A549 (cell line): ENCODE measurements at regions not wholly inside any gene's neighbourhood (a gene's known extent, or its start where the extent isn't known, plus 50 kb on each side); places are given as distances from the start of the nearest gene placed in this dataset.

Source experiments
- BCL3 ChIP-seq: fragments of >200 bp; sonication (Bioruptor Twin); formaldehyde crosslinking; IDR thresholded peaks from 3 replicates; pipeline ENCODE4 v1.6.1; 2016
- CTCF ChIP-seq: fragments of >200 bp; sonication (Bioruptor Twin); formaldehyde crosslinking; IDR thresholded peaks from 3 replicates; pipeline ENCODE4 v1.5.1; 2016
- EHMT2 ChIP-seq: fragments of 200-600 bp; sonication (generic); IDR thresholded peaks from 2 replicates; pipeline ENCODE4 v1.6.1; 2016; ENCODE audit warnings: antibody characterized with exemption, low read depth, mild to moderate bottlenecking, moderate library complexity
- EP300 ChIP-seq, 2 experiments: fragments of >200 bp; sonication (Bioruptor Twin); formaldehyde crosslinking; IDR thresholded peaks; 2 replicates in 1 of 2; 3 replicates in 1 of 2; pipeline ENCODE4 v1.6.1; 2016 to 2017
- HMGXB4 ChIP-seq: fragments of 250-450 bp; sonication (Bioruptor Pico); IDR thresholded peaks from 2 replicates; pipeline ENCODE4 v1.5.0; 2021; ENCODE audit warnings: mild to moderate bottlenecking, moderate library complexity, borderline replicate concordance
- HOXA7 ChIP-seq: fragments of 250-450 bp; sonication (Bioruptor Pico); IDR thresholded peaks from 2 replicates; pipeline ENCODE4 v1.5.0; 2020; ENCODE audit warnings: mild to moderate bottlenecking, moderate library complexity
- JUNB ChIP-seq: fragments of >200 bp; sonication (Bioruptor Twin); formaldehyde crosslinking; IDR thresholded peaks from 2 replicates; pipeline ENCODE4 v1.6.1; 2016
- POLR2A ChIP-seq: IDR thresholded peaks from 2 replicates; pipeline ENCODE4 v1.6.1; 2012; ENCODE audit warnings: mild to moderate bottlenecking, low read length
- RAD21 ChIP-seq, 2 experiments: fragments of >200 bp in 1 of 2; sonication (Bioruptor Twin) in 1 of 2; formaldehyde crosslinking in 1 of 2; IDR thresholded peaks in 1 of 2; conservative IDR thresholded peaks in 1 of 2; 2 replicates in 1 of 2; 3 replicates in 1 of 2; pipeline ENCODE4 v1.6.1; 2012 to 2018; ENCODE audit warnings: inconsistent platforms in 1 of 2
- SREBF2 ChIP-seq: fragments of 450-650 bp; IDR thresholded peaks from 2 replicates; pipeline ENCODE4 v1.6.1; 2014; ENCODE audit warnings: mild to moderate bottlenecking, moderate library complexity
- TP53 ChIP-seq: fragments of 250-450 bp; sonication (Bioruptor Pico); IDR thresholded peaks from 2 replicates; pipeline ENCODE4 v1.5.0; 2021; ENCODE audit warnings: mild to moderate bottlenecking, moderate library complexity
- USF2 ChIP-seq: fragments of 450-650 bp; IDR thresholded peaks from 2 replicates; pipeline ENCODE4 v1.6.1; 2014; ENCODE audit warnings: antibody characterized with exemption
- ZFP36 ChIP-seq: fragments of 450-650 bp; IDR thresholded peaks from 2 replicates; pipeline ENCODE4 v1.6.1; 2014; ENCODE audit warnings: borderline replicate concordance; ENCODE audit not compliant: partially characterized antibody

GRCh38 chrX:14354521-14354920 lies 174.8 kb upstream of the GLRA2 start:
- TF ChIP-seq CTCF (no peak), BCL3 (no peak), POLR2A (no peak), RAD21 (conservative IDR thresholded peaks at IDR 0.05 in 1 of 2, IDR thresholded peaks at IDR 0.05 in 1 of 2) (no peak), SREBF2 (no peak), USF2 (no peak), HOXA7 (CRISPR knock-in tag) (no peak), HMGXB4 (CRISPR knock-in tag) (no peak), TP53 (CRISPR knock-in tag) (no peak), JUNB (no peak), EP300 (IDR thresholded peaks at IDR 0.05) (no peak), ZFP36 (no peak), EHMT2 (no peak)
